Coronary artery (tissue), 2 donors: ENCODE measurements at regions not wholly inside any gene's neighbourhood (a gene's known extent, or its start where the extent isn't known, plus 50 kb on each side); places are given as distances from the start of the nearest gene placed in this dataset.

Experiments used
- DNase-seq: peaks from one replicate; pipeline ENCODE4 v3.0.0-alpha.2; 2017; ENCODE audit warnings: low spot score
- H3K27ac ChIP-seq, 2 donors: fragments of 200-600 bp; sonication (generic); one replicate each; pipeline ENCODE4 v1.5.1; 2016 to 2019
- H3K4me3 ChIP-seq: fragments of 200-600 bp; sonication (generic); 2 replicates; pipeline ENCODE4 v1.5.1; 2016; ENCODE audit warnings: mild to moderate bottlenecking, moderate library complexity
- CTCF ChIP-seq: fragments of 200-600 bp; sonication (generic); IDR thresholded peaks from one replicate; pipeline ENCODE4 v1.5.1; 2019; ENCODE audit warnings: antibody characterized with exemption

- H3K27ac ChIP-seq = no peak overlapping the region
- no peak for TF ChIP-seq CTCF
- no peak overlapping the region for H3K4me3 ChIP-seq
- peak; percentile 62 for DNase-seq
Measured at GRCh38 chr2:239466755-239467271, 66.0 kb upstream of the HDAC4 start.

- Histone ChIP-seq H3K27ac (peak overlapping the region in 1 of 2 donors; percentile 67), H3K4me3 (no peak overlapping the region)
- TF ChIP-seq CTCF = no peak
- DNase-seq = no peak
Measured at GRCh38 chr2:239466061-239466754, 65.4 kb upstream of the HDAC4 start.

- Histone ChIP-seq H3K4me3 (peak overlapping the region; percentile 41), H3K27ac (peak overlapping the region; percentile 46 to 67)
- no peak for TF ChIP-seq CTCF
- DNase-seq = peak; percentile 79
Measured at GRCh38 chr2:239465017-239466001, 64.5 kb upstream of the HDAC4 start.

- no peak overlapping the region for H3K4me3 ChIP-seq
- peak; percentile 65 for DNase-seq
- H3K27ac ChIP-seq = peak overlapping the region; percentile 46 to 67
- TF ChIP-seq CTCF = no peak
Measured at GRCh38 chr2:239464166-239465016, 63.6 kb upstream of the HDAC4 start.

- TF ChIP-seq CTCF = no peak
- Histone ChIP-seq H3K27ac (no peak overlapping the region), H3K4me3 (no peak overlapping the region)
- DNase-seq = no peak
Measured at GRCh38 chr2:239463541-239464165, 62.8 kb upstream of the HDAC4 start.
